ENCODE measurements at regions not wholly inside any gene's neighbourhood (a gene's known extent, or its start where the extent isn't known, plus 50 kb on each side); places are given as distances from the start of the nearest gene placed in this dataset.

GRCh38 chr17:27082023-27082774 lies 211.7 kb upstream of the WSB1 start:
- Mint-ChIP-seq H3K27me3 (peaks cover 7% of the 10 kb centered on the region), H3K9me3 (peaks cover 0 to 5% (median 0%) of the 10 kb centered on the region in 7 donors), H3K4me3 (no peak overlapping the region), H3K4me1 (no peaks in the 10 kb centered on the region), H3K27ac (no peak overlapping the region), H3K36me3 (no peaks in the 10 kb centered on the region)
- ATAC-seq (ENCODE audit: low read depth in 2 of 2) (no peak), DNase-seq (no peak)
- H3K4me1 ChIP-seq (ENCODE audit: control insufficient read depth, insufficient read depth, low read length, poor library complexity, severe bottlenecking) = no peaks in the 10 kb centered on the region
- H3K27me3 ChIP-seq (ENCODE audit: control insufficient read depth, insufficient read depth, low read length) = no peaks in the 10 kb centered on the region
- no peak overlapping the region for H3K27ac ChIP-seq (ENCODE audit: insufficient read depth, low read length, poor library complexity, severe bottlenecking)
- no peaks in the 10 kb centered on the region for H3K36me3 ChIP-seq (ENCODE audit: control insufficient read depth, insufficient read depth, low read length)
- H3K9me3 ChIP-seq (ENCODE audit: control insufficient read depth in 2 of 2, low read length in 2 of 2) = no peaks in the 10 kb centered on the region
- no peak overlapping the region for H3K4me3 ChIP-seq (ENCODE audit: low read depth, low read length)

DNA sequence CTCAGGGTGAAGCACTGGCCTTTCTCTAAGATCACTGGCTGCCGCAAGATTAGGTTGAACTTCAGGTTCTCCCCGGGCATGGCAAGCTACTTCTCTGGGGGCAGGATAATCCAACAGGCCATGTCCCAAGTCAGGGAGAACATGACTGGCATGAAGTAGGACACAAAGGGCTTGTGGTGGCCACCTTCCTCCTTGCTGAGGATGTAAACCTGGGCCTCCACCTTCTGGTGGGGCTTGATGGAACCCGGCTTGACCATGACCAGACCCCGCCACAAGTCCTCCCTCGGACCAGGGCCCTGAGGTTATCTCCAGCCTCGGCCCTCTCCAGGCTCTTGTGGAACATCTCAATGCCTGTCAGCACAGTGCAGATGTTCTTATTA lies 211.1 kb upstream of the WSB1 start:
- peaks cover 0 to 5% (median 0%) of the 10 kb centered on the region in 7 donors for H3K9me3 Mint-ChIP-seq
- DNase-seq (no peak), ATAC-seq (ENCODE audit: low read depth in 2 of 2) (no peak)
- no peak overlapping the region for H3K4me3 Mint-ChIP-seq
- Histone ChIP-seq H3K4me3 (ENCODE audit: low read depth, low read length) (no peak overlapping the region), H3K36me3 (ENCODE audit: control insufficient read depth, insufficient read depth, low read length) (no peaks in the 10 kb centered on the region), H3K9me3 (ENCODE audit: control insufficient read depth in 2 of 2, low read length in 2 of 2) (no peaks in the 10 kb centered on the region), H3K27ac (ENCODE audit: insufficient read depth, low read length, poor library complexity, severe bottlenecking) (no peak overlapping the region), H3K4me1 (ENCODE audit: control insufficient read depth, insufficient read depth, low read length, poor library complexity, severe bottlenecking) (no peaks in the 10 kb centered on the region), H3K27me3 (ENCODE audit: control insufficient read depth, insufficient read depth, low read length) (no peaks in the 10 kb centered on the region)
- no peak overlapping the region for H3K27ac Mint-ChIP-seq
- no peaks in the 10 kb centered on the region for H3K36me3 Mint-ChIP-seq
- H3K4me1 Mint-ChIP-seq = no peaks in the 10 kb centered on the region
- peaks cover 12% of the 10 kb centered on the region for H3K27me3 Mint-ChIP-seq

DNA sequence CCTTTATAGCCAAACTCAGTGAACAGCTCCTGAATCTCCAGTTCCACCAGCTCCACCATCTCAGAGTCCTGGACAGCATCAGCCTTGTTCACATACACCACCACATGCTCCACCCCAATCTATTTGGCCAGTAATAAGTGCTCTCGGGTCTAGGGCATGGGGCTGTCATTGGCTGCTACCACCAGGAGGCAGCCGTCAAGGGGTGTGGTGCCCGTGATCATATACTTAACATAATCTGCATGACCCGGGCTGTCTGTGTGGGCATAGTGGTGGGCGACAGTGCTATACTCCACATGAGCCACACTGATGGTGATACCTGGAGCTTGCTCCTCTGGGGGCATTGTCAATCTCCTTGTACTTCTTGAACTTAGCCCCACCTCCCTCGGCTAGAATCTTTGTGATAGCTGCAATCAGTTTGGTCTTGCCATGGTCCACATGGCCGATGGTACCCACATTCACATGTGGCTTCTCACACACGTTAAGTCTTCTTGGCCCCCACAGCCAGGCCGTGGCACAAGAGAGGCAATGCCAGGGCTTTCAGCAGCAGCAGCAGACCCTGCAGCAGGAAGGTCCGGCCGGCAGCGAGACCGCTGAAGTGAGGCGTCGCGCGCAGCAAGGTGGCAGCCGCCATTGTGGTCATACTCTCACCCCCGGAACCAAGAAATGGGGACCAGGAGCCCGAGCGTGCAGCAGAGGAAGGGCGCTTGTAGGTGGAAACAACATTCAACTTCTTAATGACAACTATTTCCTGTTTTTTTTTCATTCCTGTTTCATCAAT lies 210.3 kb upstream of the WSB1 start:
- Mint-ChIP-seq H3K27ac (no peak overlapping the region), H3K4me3 (no peak overlapping the region), H3K9me3 (peaks cover 0 to 6% (median 0%) of the 10 kb centered on the region in 7 donors), H3K27me3 (peaks cover 12% of the 10 kb centered on the region), H3K36me3 (no peaks in the 10 kb centered on the region), H3K4me1 (no peaks in the 10 kb centered on the region)
- no peaks in the 10 kb centered on the region for H3K4me1 ChIP-seq (ENCODE audit: control insufficient read depth, insufficient read depth, low read length, poor library complexity, severe bottlenecking)
- ATAC-seq (ENCODE audit: low read depth in 2 of 2) (no peak), DNase-seq (no peak)
- H3K27ac ChIP-seq (ENCODE audit: insufficient read depth, low read length, poor library complexity, severe bottlenecking) = no peak overlapping the region
- no peaks in the 10 kb centered on the region for H3K9me3 ChIP-seq (ENCODE audit: control insufficient read depth in 2 of 2, low read length in 2 of 2)
- no peaks in the 10 kb centered on the region for H3K27me3 ChIP-seq (ENCODE audit: control insufficient read depth, insufficient read depth, low read length)
- H3K36me3 ChIP-seq (ENCODE audit: control insufficient read depth, insufficient read depth, low read length) = no peaks in the 10 kb centered on the region
- no peak overlapping the region for H3K4me3 ChIP-seq (ENCODE audit: low read depth, low read length)

DNA sequence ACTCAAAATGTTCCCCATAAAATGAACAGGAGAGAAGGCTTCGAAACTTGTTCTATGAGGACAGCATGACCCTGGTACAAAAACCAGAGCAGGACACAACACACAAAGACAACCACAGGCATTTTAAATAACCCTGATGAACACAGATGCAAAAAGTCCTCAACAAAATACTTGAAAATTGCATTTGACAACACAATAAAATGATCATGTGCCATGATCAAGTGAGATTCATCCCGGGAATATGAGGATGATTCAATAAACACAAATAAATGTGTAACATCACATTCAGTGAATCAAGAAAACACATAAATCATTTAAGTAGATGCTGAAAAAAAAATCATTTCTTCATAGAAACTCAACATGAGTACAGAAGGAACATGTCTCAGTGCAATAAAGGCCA lies 208.4 kb upstream of the WSB1 start:
- Mint-ChIP-seq H3K27me3 (peaks cover 16% of the 10 kb centered on the region), H3K4me1 (no peaks in the 10 kb centered on the region), H3K4me3 (no peak overlapping the region), H3K36me3 (no peaks in the 10 kb centered on the region), H3K9me3 (peaks cover 0 to 3% (median 0%) of the 10 kb centered on the region in 7 donors), H3K27ac (no peak overlapping the region)
- H3K9me3 ChIP-seq (ENCODE audit: control insufficient read depth in 2 of 2, low read length in 2 of 2) = no peaks in the 10 kb centered on the region
- H3K27ac ChIP-seq (ENCODE audit: insufficient read depth, low read length, poor library complexity, severe bottlenecking) = no peak overlapping the region
- no peaks in the 10 kb centered on the region for H3K27me3 ChIP-seq (ENCODE audit: control insufficient read depth, insufficient read depth, low read length)
- ATAC-seq (ENCODE audit: low read depth in 2 of 2) (no peak), DNase-seq (no peak)
- no peaks in the 10 kb centered on the region for H3K4me1 ChIP-seq (ENCODE audit: control insufficient read depth, insufficient read depth, low read length, poor library complexity, severe bottlenecking)
- H3K4me3 ChIP-seq (ENCODE audit: low read depth, low read length) = no peak overlapping the region
- no peaks in the 10 kb centered on the region for H3K36me3 ChIP-seq (ENCODE audit: control insufficient read depth, insufficient read depth, low read length)

- Histone ChIP-seq H3K4me1 (ENCODE audit: control insufficient read depth, insufficient read depth, low read length, poor library complexity, severe bottlenecking) (no peaks in the 10 kb centered on the region), H3K27me3 (ENCODE audit: control insufficient read depth, insufficient read depth, low read length) (no peaks in the 10 kb centered on the region), H3K4me3 (ENCODE audit: low read depth, low read length) (no peak overlapping the region), H3K36me3 (ENCODE audit: control insufficient read depth, insufficient read depth, low read length) (no peaks in the 10 kb centered on the region), H3K27ac (ENCODE audit: insufficient read depth, low read length, poor library complexity, severe bottlenecking) (no peak overlapping the region), H3K9me3 (ENCODE audit: control insufficient read depth in 2 of 2, low read length in 2 of 2) (no peaks in the 10 kb centered on the region)
- peaks cover 0 to 3% (median 0%) of the 10 kb centered on the region in 7 donors for H3K9me3 Mint-ChIP-seq
- no peak overlapping the region for H3K27ac Mint-ChIP-seq
- H3K36me3 Mint-ChIP-seq = no peaks in the 10 kb centered on the region
- H3K4me3 Mint-ChIP-seq = peak overlapping the region in 1 of 4 donors; percentile 33
- peaks cover 16% of the 10 kb centered on the region for H3K27me3 Mint-ChIP-seq
- DNase-seq = no peak
- ATAC-seq (ENCODE audit: low read depth in 2 of 2) = no peak
- peaks cover 0 to 2% (median 0%) of the 10 kb centered on the region in 4 donors for H3K4me1 Mint-ChIP-seq
Measured at GRCh38 chr17:27086526-27086925, 207.4 kb upstream of the WSB1 start.

- no peaks in the 10 kb centered on the region for H3K36me3 ChIP-seq (ENCODE audit: control insufficient read depth, insufficient read depth, low read length)
- ATAC-seq (ENCODE audit: low read depth in 2 of 2) (no peak), DNase-seq (no peak)
- H3K9me3 ChIP-seq (ENCODE audit: control insufficient read depth in 2 of 2, low read length in 2 of 2) = no peaks in the 10 kb centered on the region
- no peaks in the 10 kb centered on the region for H3K27me3 ChIP-seq (ENCODE audit: control insufficient read depth, insufficient read depth, low read length)
- Mint-ChIP-seq H3K36me3 (no peaks in the 10 kb centered on the region), H3K27ac (no peak overlapping the region), H3K27me3 (peaks cover 24% of the 10 kb centered on the region), H3K4me3 (no peak overlapping the region), H3K9me3 (peaks cover 0 to 3% (median 0%) of the 10 kb centered on the region in 7 donors), H3K4me1 (peaks cover 0 to 7% (median 0%) of the 10 kb centered on the region in 4 donors)
- H3K4me1 ChIP-seq (ENCODE audit: control insufficient read depth, insufficient read depth, low read length, poor library complexity, severe bottlenecking) = no peaks in the 10 kb centered on the region
- no peak overlapping the region for H3K27ac ChIP-seq (ENCODE audit: insufficient read depth, low read length, poor library complexity, severe bottlenecking)
- H3K4me3 ChIP-seq (ENCODE audit: low read depth, low read length) = no peak overlapping the region
Measured at GRCh38 chr17:27087935-27088766, 205.8 kb upstream of the WSB1 start.

DNA sequence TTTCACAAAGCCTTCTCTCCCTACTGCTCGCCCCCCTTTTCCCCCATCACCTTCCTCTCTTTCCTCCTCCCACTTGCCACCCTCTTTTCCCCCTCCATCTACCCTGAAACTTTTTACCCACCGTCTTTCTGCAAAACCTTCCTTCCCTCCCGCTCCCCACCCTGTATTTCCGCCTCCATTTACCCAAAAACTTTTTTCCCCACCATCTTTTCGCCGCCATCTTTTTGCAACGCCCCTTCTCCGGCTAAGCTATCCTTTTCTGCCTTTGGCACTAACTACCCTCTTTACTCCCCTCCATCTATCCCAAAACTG lies 205.2 kb upstream of the WSB1 start:
- Histone ChIP-seq H3K9me3 (ENCODE audit: control insufficient read depth in 2 of 2, low read length in 2 of 2) (no peaks in the 10 kb centered on the region), H3K27ac (ENCODE audit: insufficient read depth, low read length, poor library complexity, severe bottlenecking) (no peak overlapping the region), H3K36me3 (ENCODE audit: control insufficient read depth, insufficient read depth, low read length) (no peaks in the 10 kb centered on the region), H3K27me3 (ENCODE audit: control insufficient read depth, insufficient read depth, low read length) (no peaks in the 10 kb centered on the region), H3K4me1 (ENCODE audit: control insufficient read depth, insufficient read depth, low read length, poor library complexity, severe bottlenecking) (no peaks in the 10 kb centered on the region), H3K4me3 (ENCODE audit: low read depth, low read length) (no peak overlapping the region)
- peaks cover 0 to 7% (median 0%) of the 10 kb centered on the region in 4 donors for H3K4me1 Mint-ChIP-seq
- H3K27ac Mint-ChIP-seq = no peak overlapping the region
- no peak overlapping the region for H3K4me3 Mint-ChIP-seq
- H3K36me3 Mint-ChIP-seq = no peaks in the 10 kb centered on the region
- no peak for DNase-seq
- peaks cover 0 to 3% (median 0%) of the 10 kb centered on the region in 7 donors for H3K9me3 Mint-ChIP-seq
- ATAC-seq (ENCODE audit: low read depth in 2 of 2) = no peak
- H3K27me3 Mint-ChIP-seq = peaks cover 29% of the 10 kb centered on the region

Data from CD4-positive, CD25-positive, alpha-beta regulatory T cell (primary cell).